HG03196 (cell line): ENCODE measurements at regions not wholly inside any gene's neighbourhood (a gene's known extent, or its start where the extent isn't known, plus 50 kb on each side); places are given as distances from the start of the nearest gene placed in this dataset.

ENCODE experiments used
- ATAC-seq: cut with Tn5 transposase; IDR thresholded peaks from one replicate; pipeline ENCODE4 v1.9.1; 2021; ENCODE audit not compliant: unreplicated experiment

- ATAC-seq, result no peak
These were observed 193.9 kb upstream of the TOPAZ1 start for GRCh38 chr3:44047796-44048195.

GRCh38 chr3:44048196-44048924, 193.3 kb upstream of the TOPAZ1 start:
- ATAC-seq, result no peak

- ATAC-seq, result no peak
These were observed 192.7 kb upstream of the TOPAZ1 start for GRCh38 chr3:44048949-44049348.

GRCh38 chr3:44050101-44050500, 191.6 kb upstream of the TOPAZ1 start:
- no peak for ATAC-seq

GRCh38 chr3:44050867-44051266, 190.8 kb upstream of the TOPAZ1 start:
- no peak for ATAC-seq

- ATAC-seq, result no peak
These were observed 185.7 kb upstream of the TOPAZ1 start for GRCh38 chr3:44055951-44056350.

GRCh38 chr3:44056446-44057240, 185.0 kb upstream of the TOPAZ1 start:
- ATAC-seq, result no peak

GRCh38 chr3:44058022-44058867, 183.4 kb upstream of the TOPAZ1 start:
- peak; percentile 80 for ATAC-seq

GRCh38 chr3:44058868-44059203, 182.8 kb upstream of the TOPAZ1 start:
- peak; percentile 16 for ATAC-seq

- no peak for ATAC-seq
These were observed 181.5 kb upstream of the TOPAZ1 start for GRCh38 chr3:44060164-44060563.

GRCh38 chr3:44061268-44061667, 180.4 kb upstream of the TOPAZ1 start:
- no peak for ATAC-seq

- ATAC-seq, result no peak
These were observed 179.7 kb upstream of the TOPAZ1 start for GRCh38 chr3:44061961-44062360.

GRCh38 chr3:44065311-44066094, 176.2 kb upstream of the TOPAZ1 start:
- ATAC-seq, result no peak

GRCh38 chr3:44066806-44067205, 174.9 kb upstream of the TOPAZ1 start:
- ATAC-seq, result no peak

GRCh38 chr3:44067431-44067830, 174.3 kb upstream of the TOPAZ1 start:
- ATAC-seq, result no peak

GRCh38 chr3:44068753-44069152, 172.9 kb upstream of the TOPAZ1 start:
- no peak for ATAC-seq

- no peak for ATAC-seq
These were observed 172.4 kb upstream of the TOPAZ1 start for GRCh38 chr3:44069276-44069675.

GRCh38 chr3:44070841-44071546, 170.7 kb upstream of the TOPAZ1 start:
- no peak for ATAC-seq

- ATAC-seq, result no peak
These were observed 168.8 kb upstream of the TOPAZ1 start for GRCh38 chr3:44072601-44073540.
